ENCODE measurements at regions not wholly inside any gene's neighbourhood (a gene's known extent, or its start where the extent isn't known, plus 50 kb on each side); places are given as distances from the start of the nearest gene placed in this dataset.

GRCh38 chr5:163384669-163385068 lies 52.7 kb upstream of the CCNG1 start:
- no peaks in the 10 kb centered on the region for H4K20me1 ChIP-seq (ENCODE audit: insufficient read depth, low read length)
- ATAC-seq (ENCODE audit: insufficient read depth, low read depth) (no peak), DNase-seq (no peak)
- H3K36me3 ChIP-seq (ENCODE audit: insufficient read depth, low read length): no peaks in the 10 kb centered on the region
- H3K4me2 ChIP-seq (ENCODE audit: insufficient read depth, low read length): no peak overlapping the region
- H3K79me2 ChIP-seq (ENCODE audit: insufficient read depth, low read length): no peaks in the 10 kb centered on the region
- no peaks in the 10 kb centered on the region for H3K4me1 ChIP-seq (ENCODE audit: insufficient read depth, low read length)
- no peak overlapping the region for H2AFZ ChIP-seq (ENCODE audit: low read depth, low read length)
- H3K27me3 ChIP-seq (ENCODE audit: insufficient read depth, low read length, poor library complexity): peaks cover 7% of the 10 kb centered on the region
- H3K4me3 ChIP-seq (ENCODE audit: low read depth in 1 of 2, low read length in 2 of 2): no peak overlapping the region
- H3K9ac ChIP-seq (ENCODE audit: low read depth, low read length): no peak overlapping the region
- no peak for TF ChIP-seq EZH2 (IDR thresholded peaks at IDR 0.05; ENCODE audit: borderline replicate concordance, low read depth, low read length, severe bottlenecking)
- no peak for TF ChIP-seq CTCF (IDR thresholded peaks at IDR 0.05; ENCODE audit: borderline replicate concordance, extremely low read depth, low read length, poor library complexity, severe bottlenecking)
- no peaks in the 10 kb centered on the region for H3K9me3 ChIP-seq (ENCODE audit: insufficient read depth, low read length, severe bottlenecking)
- H3K27ac ChIP-seq (ENCODE audit: low read length): no peak overlapping the region

GRCh38 chr5:163385271-163385670 lies 52.1 kb upstream of the CCNG1 start:
- H4K20me1 ChIP-seq (ENCODE audit: insufficient read depth, low read length): no peaks in the 10 kb centered on the region
- H3K4me3 ChIP-seq (ENCODE audit: low read depth in 1 of 2, low read length in 2 of 2): no peak overlapping the region
- H3K4me1 ChIP-seq (ENCODE audit: insufficient read depth, low read length): no peaks in the 10 kb centered on the region
- H3K27ac ChIP-seq (ENCODE audit: low read length): no peak overlapping the region
- no peak overlapping the region for H2AFZ ChIP-seq (ENCODE audit: low read depth, low read length)
- no peaks in the 10 kb centered on the region for H3K9me3 ChIP-seq (ENCODE audit: insufficient read depth, low read length, severe bottlenecking)
- H3K36me3 ChIP-seq (ENCODE audit: insufficient read depth, low read length): no peaks in the 10 kb centered on the region
- TF ChIP-seq CTCF (IDR thresholded peaks at IDR 0.05; ENCODE audit: borderline replicate concordance, extremely low read depth, low read length, poor library complexity, severe bottlenecking) (no peak), EZH2 (IDR thresholded peaks at IDR 0.05; ENCODE audit: borderline replicate concordance, low read depth, low read length, severe bottlenecking) (no peak)
- no peaks in the 10 kb centered on the region for H3K79me2 ChIP-seq (ENCODE audit: insufficient read depth, low read length)
- no peak overlapping the region for H3K9ac ChIP-seq (ENCODE audit: low read depth, low read length)
- no peak for DNase-seq
- no peak for ATAC-seq (ENCODE audit: insufficient read depth, low read depth)
- H3K27me3 ChIP-seq (ENCODE audit: insufficient read depth, low read length, poor library complexity): peaks cover 7% of the 10 kb centered on the region
- H3K4me2 ChIP-seq (ENCODE audit: insufficient read depth, low read length): no peak overlapping the region

GRCh38 chr5:163385824-163386223 lies 51.6 kb upstream of the CCNG1 start:
- Histone ChIP-seq H3K4me2 (ENCODE audit: insufficient read depth, low read length) (no peak overlapping the region), H3K36me3 (ENCODE audit: insufficient read depth, low read length) (no peaks in the 10 kb centered on the region), H2AFZ (ENCODE audit: low read depth, low read length) (no peak overlapping the region), H3K79me2 (ENCODE audit: insufficient read depth, low read length) (no peaks in the 10 kb centered on the region), H3K27me3 (ENCODE audit: insufficient read depth, low read length, poor library complexity) (peaks cover 7% of the 10 kb centered on the region), H3K4me1 (ENCODE audit: insufficient read depth, low read length) (no peaks in the 10 kb centered on the region), H3K27ac (ENCODE audit: low read length) (no peak overlapping the region), H3K9ac (ENCODE audit: low read depth, low read length) (no peak overlapping the region), H3K4me3 (ENCODE audit: low read depth in 1 of 2, low read length in 2 of 2) (no peak overlapping the region), H4K20me1 (ENCODE audit: insufficient read depth, low read length) (no peaks in the 10 kb centered on the region), H3K9me3 (ENCODE audit: insufficient read depth, low read length, severe bottlenecking) (no peaks in the 10 kb centered on the region)
- no peak for DNase-seq
- ATAC-seq (ENCODE audit: insufficient read depth, low read depth): no peak
- TF ChIP-seq EZH2 (IDR thresholded peaks at IDR 0.05; ENCODE audit: borderline replicate concordance, low read depth, low read length, severe bottlenecking) (no peak), CTCF (IDR thresholded peaks at IDR 0.05; ENCODE audit: borderline replicate concordance, extremely low read depth, low read length, poor library complexity, severe bottlenecking) (no peak)

GRCh38 chr5:163386352-163386751 lies 51.0 kb upstream of the CCNG1 start:
- H2AFZ ChIP-seq (ENCODE audit: low read depth, low read length): no peak overlapping the region
- no peak overlapping the region for H3K27ac ChIP-seq (ENCODE audit: low read length)
- no peak overlapping the region for H3K9ac ChIP-seq (ENCODE audit: low read depth, low read length)
- TF ChIP-seq EZH2 (IDR thresholded peaks at IDR 0.05; ENCODE audit: borderline replicate concordance, low read depth, low read length, severe bottlenecking) (no peak), CTCF (IDR thresholded peaks at IDR 0.05; ENCODE audit: borderline replicate concordance, extremely low read depth, low read length, poor library complexity, severe bottlenecking) (no peak)
- H3K4me2 ChIP-seq (ENCODE audit: insufficient read depth, low read length): no peak overlapping the region
- ATAC-seq (ENCODE audit: insufficient read depth, low read depth): no peak
- no peaks in the 10 kb centered on the region for H3K36me3 ChIP-seq (ENCODE audit: insufficient read depth, low read length)
- no peaks in the 10 kb centered on the region for H3K79me2 ChIP-seq (ENCODE audit: insufficient read depth, low read length)
- H3K4me3 ChIP-seq (ENCODE audit: low read depth in 1 of 2, low read length in 2 of 2): no peak overlapping the region
- no peaks in the 10 kb centered on the region for H3K4me1 ChIP-seq (ENCODE audit: insufficient read depth, low read length)
- no peaks in the 10 kb centered on the region for H4K20me1 ChIP-seq (ENCODE audit: insufficient read depth, low read length)
- no peaks in the 10 kb centered on the region for H3K9me3 ChIP-seq (ENCODE audit: insufficient read depth, low read length, severe bottlenecking)
- no peak for DNase-seq
- H3K27me3 ChIP-seq (ENCODE audit: insufficient read depth, low read length, poor library complexity): peaks cover 7% of the 10 kb centered on the region

Data from DND-41 (cell line).